NCI-H1436 treated with DMSO at 0.1 percent for 48 hours (cell line): ENCODE measurements at regions not wholly inside any gene's neighbourhood (a gene's known extent, or its start where the extent isn't known, plus 50 kb on each side); places are given as distances from the start of the nearest gene placed in this dataset.
"Not testable (repeated sequence)": the region's sequence is repeated elsewhere in the genome, so short reads cannot be mapped to it uniquely, and the experiment has no call there.

Experiments
- DNase-seq: peaks from one replicate; lab custom pipeline; 2025; lab: John Stamatoyannopoulos, UW

DNA sequence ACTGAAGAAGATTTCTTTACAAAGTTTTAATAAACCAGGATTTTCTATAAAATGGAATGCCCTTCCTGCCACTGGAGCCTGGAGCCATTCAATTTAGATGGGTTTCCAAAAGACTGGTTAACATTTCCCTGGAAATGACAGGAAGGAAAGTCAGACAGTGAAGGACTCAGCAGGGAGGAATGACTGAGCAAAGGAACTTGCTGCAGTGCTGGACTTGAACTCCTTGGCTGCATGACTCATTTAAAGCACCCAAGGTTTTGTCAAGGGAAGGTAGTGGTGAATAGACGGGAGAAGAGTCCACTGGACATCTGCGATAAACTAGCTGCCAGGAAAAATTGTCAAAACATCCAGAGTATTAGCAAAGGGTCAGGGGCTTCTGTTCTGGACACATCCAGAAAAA is 163.8 kb upstream of the SLC28A3 start:
- no peak for DNase-seq

DNA sequence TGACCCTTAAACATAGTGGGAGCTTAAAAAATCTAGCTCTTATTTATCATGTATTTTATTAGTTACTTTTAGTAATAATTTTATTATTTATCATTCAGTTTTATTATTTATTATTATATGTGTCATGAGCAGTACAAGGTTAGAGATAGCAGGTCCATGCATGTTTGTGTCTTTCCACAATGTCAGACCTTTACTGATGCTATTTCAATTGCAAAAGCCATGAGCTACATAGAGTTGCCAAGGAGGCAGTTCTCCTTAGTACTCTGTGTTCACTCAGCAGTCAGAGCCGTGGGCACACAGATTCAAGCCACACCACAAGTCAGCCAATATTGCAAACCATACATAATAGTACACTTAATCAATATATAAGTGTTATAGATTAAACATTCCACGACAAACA is 157.9 kb upstream of the NTRK2 start:
- no peak for DNase-seq

DNA sequence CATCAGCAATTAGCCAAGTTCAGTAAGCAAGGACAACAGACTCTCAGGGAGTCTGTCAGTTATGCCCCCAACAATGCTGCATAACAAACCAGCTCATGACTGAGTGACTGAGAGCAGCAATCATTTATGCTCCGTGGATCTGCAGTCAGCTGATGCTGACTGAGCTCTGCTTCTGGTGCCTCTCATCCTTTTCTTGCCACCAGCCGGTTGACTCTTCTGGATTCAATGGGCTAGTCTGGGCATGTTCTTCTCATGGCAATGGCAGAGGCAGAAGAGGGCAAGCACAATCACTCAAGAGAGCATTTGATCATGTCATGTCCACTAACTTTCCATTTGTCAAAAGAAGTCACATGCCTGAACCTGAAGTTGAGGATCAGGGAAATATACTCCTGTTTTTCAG is 157.0 kb upstream of the NTRK2 start:
- DNase-seq = no peak

DNA sequence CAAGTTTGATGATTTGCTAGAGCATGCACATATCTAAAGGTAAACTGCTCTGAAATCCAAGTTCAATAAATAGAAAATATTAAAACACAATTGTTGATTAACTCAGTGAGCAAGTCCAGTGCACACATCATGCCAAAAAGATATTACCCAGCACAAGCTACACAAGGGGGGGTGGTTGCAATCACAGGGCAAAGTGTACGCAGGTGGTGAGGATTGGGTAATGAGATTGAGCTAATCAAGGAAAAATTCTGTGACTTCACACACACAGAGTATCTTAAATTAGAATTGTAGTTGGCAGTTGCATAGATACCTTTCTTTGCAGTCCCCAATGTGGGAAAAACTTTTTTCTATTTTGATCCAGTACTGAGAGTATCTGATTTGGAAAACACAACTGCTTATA is 156.1 kb upstream of the NTRK2 start:
- DNase-seq = no peak

DNA sequence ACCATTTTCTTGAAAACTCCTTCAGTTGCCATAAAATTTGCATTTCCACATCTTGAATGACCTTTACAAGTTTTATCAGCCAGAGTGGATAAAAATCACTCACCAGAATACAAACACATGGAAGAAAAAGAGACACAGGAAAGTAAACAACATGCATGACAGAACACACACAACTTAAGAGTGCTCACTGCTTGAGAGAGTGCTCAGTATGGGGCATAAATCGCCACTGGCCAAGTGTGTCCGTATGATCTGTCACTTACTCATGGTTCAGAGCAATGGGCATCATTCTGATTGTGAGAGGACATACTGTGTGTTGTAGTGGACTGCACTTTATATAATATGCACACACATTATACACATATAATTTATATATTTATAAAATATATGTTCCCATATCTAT is 155.6 kb upstream of the NTRK2 start:
- no peak for DNase-seq

DNA sequence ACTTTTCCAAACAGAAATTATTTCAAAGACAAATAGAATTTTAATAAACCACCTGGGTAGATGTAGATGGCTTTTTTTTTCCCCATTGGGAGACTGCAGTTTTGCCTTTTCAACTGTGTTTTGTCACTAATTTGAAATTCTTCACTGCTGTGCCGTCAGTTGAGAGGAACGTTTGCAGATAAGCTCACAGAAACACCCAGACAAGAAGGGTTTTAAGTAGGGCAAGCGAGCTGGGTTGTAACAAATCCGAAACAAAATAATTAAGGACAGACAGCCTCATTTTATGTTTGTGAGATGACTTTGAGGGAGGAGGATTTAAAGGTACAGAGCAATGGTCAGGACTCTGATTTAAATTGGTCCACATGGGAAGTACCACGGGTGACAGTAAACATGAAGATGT is 155.1 kb upstream of the NTRK2 start:
- DNase-seq = no peak

DNA sequence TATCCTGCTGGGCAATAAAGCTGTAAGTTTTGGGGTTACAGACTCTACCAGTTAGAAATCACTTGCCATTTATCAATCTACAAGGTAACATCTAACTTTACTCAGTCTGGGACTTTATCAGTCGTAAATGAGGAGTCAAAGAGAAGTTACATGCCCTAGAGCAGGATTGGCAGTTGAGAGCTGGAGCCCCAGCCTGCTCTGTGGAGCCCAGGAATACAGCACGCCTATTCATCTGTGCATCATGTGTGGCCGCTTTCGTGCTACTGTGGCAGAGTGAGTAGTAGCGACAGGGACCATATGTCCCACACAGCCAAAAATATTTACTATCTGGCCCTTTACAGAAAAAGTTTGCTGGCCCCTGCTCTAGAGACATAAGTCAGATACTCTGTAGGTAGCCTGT is 152.5 kb upstream of the NTRK2 start:
- DNase-seq = no peak

DNA sequence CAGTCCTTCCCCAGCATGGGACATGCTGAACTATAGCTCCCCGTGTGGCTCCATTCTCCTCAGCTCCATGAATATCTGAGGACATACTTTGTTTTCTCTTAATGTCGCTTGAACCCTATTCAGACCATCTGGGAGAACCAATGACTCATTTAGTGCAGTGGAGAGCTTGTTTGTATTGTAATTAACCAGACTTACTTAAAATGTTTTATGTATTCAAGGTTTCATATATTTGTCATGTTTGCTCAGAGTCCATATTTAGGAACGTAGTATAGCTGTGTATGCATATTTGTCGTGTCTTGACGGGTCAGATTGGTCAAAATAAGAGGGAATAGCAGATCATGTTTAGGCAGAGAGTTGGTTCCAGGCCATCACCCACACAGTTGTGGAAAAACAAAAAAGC is 150.1 kb upstream of the NTRK2 start:
- DNase-seq = no peak

DNA sequence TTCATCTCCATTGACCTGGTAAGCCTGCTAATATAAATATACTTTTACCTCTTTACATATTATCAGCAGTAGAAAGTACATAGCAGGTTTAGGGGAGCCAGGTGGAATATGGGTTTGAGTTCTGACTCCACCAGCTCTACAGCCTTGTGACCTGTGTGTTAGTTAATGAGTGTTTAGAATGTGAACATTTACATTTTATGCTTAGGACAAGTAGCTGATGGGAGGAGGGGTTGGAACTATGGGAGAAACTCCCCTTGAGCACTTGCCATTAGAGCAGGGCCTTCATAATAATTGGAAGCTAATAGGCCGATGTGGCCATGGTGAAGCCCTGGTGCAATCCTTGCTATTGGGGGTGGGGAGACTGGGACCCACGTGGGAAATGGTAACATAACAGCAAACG is 148.3 kb upstream of the NTRK2 start:
- no peak for DNase-seq

DNA sequence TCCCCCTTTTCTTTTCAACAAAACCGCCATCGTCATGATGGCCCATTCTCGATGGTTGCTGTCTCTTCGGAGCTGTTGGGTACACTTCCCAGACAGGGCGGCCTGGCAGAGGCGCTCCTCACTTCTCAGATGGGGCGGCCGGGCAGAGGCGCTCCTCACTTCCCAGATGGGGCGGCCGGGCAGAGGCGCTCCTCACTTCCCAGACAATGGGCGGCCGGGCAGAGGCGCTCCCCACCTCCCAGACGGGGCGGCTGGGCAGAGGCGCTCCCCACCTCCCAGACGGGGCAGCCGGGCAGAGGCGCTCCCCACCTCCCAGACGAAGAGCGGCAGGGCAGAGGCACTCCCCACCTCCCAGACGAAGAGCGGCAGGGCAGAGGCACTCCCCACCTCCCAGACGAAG is 143.3 kb upstream of the NTRK2 start:
- DNase-seq = not testable (repeated sequence)

DNA sequence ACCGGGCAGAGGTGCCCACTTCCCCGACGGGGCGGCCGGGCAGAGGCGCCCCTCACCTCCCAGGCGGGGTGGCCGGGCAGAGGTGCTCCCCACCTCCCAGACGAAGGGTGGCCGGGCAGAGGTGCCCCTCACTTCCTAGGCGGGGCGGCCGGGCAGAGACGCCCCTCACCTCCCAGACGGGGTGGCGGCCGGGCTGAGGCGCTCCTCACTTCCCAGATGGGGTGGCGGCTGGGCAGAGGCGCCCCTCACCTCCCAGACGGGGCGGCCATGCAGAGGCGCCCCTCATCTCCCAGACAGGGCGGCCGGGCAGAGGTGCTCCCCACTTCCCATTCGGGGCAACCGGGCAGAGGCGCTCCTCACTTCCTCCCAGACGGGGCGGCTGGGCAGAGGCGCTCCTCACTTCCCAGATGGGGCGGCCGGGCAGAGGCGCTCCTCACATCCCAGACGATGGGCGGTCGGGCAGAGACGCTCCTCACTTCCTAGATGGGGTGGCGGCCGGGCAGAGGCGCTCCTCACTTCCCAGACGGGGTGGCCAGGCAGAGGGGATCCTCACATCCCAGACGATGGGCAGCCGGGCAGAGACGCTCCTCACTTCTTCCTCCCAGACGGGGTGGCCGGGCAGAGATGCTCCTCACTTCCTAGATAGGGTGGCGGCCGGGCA is 142.3 kb upstream of the NTRK2 start:
- DNase-seq = not testable (repeated sequence)

DNA sequence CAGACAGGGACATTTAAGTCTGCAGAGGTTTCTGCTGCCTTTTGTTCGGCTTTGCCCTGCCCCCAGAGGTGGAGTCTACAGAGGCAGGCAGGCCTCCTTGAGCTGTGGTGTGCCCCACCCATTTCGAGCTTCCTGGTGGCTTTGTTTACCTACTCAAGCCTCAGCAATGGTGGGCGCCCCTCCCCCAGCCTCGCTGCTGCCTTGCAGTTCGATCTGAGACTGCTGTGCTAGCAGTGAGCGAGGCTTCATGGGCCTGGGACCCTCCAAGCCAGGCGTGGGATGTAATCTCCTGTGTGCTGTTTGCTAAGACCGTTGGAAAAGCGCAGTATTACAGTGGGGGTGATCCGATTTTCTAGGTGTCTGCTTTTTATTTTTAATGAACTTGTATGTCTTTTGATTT is 133.6 kb upstream of the NTRK2 start:
- not testable (repeated sequence) for DNase-seq

DNA sequence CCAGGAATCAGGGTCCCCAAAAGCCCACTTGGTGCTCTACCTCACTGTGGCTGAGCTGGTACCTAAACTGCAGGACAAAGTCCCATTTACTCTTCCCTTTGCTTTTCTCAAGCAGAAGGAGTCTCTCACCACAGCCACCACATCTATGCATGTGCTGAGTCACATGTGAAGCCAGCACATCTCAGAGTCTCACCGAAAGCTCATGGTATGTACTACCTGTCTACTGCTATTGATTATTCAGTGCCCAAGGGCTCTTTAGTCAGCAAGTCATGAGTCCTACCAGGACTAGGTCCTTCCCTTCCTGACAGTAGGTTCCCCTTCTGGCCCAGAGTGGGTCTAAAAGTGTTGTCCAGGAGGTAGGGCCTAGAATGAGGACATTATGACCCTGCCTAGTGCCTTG is 130.7 kb upstream of the NTRK2 start:
- DNase-seq = no peak

DNA sequence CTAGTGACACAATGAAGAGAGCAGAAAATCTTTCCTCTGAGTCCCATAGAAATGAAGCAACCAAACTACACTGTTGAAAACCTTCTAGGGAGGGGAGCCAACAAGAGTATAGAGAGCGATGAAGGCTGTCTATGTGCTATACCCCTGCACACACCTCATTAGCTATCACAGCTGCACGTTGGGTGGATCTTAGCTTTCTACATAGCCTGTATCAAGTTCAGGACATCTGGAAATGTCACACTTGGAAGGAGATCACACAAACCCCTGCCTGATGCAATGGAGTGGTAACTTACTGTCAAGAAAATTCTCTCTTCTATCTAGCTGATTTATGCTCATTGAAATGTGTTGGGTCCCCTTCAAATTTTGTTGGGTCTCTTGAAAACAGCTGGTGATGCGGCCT is 127.0 kb upstream of the NTRK2 start:
- no peak for DNase-seq

DNA sequence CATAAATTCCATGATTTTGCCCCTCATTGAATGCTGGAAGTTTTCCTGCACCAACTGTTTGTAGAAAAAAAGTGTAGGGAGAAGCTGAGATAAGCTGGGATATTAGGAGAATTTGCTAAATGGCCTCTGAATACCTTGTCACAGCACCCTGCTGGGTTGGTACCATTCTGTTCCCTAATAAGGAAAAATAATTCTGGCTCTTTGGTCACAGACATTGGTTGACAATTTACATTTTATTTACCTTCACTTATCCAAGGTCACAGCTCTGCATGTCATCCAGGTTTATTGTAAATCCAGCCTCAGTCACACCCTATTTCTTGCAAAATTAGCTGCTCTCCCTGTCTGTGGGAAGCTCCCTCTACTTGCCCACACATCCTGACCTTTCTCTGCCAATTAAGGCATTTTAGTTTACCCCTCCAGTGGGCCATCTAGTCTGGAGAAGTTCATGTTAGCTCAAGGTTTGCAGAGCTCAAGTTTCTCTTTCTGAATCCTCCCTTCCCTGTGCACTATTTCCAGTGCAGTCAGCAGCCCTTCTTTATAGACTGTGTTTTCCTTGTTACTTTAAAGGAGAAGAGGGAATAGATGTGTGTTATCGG is 115.4 kb upstream of the NTRK2 start:
- DNase-seq = no peak

DNA sequence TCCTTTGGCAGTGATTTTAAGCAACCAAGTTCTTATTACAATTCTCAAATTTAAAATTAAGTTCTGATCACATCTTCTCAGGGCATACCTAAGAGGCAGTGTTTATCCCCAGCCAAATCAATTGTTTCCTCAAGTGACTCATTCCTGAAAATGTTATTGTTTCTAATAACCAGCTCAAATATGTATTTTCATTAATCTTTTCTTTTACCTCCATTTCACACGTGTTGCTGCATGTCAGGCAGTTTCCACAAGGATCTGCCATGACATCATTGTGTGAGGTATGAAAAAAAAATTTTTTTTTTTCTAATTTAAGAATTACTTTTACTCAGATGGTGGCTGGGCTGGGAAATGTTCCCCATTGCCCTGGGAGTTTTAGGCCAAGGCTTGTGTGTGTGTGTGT is 113.0 kb upstream of the NTRK2 start:
- DNase-seq = no peak

DNA sequence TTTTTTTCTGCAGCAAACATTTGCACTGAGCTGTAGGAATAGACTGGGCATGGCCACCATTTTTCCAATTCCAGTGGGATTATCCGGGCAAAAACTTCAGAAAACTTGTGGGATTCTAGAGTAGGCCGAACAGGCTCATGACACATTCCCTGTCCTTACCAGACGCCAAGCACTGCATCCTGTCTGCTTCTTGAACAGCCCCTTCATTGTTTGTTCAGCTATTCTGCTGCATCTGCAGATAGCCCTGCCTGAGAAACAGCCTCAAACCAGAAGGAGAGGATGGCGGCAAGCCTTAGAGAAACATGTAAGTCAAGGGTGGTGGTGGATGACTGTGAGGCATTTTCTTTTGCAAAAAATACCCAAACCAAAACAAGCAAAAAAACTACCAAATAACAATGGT is 111.8 kb upstream of the NTRK2 start:
- no peak for DNase-seq

DNA sequence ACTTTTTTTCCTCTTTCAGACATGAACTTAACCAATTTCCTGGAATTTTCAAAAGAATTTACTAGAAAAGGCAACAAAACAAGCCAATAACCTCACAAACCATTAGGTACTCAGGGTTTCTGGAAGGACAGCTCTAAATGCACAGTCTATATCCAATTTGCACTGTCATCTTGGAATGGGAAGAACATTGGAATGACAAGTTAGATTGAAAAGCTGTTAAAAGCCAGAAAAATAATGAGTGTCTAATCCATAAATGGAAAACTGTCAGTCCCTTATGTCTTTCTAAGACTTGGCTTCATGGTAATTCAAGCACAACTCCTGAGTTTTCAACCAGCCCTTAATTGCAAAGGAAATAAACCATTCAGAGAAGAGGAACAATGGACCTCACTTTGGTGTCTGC is 105.8 kb upstream of the NTRK2 start:
- DNase-seq = no peak

DNA sequence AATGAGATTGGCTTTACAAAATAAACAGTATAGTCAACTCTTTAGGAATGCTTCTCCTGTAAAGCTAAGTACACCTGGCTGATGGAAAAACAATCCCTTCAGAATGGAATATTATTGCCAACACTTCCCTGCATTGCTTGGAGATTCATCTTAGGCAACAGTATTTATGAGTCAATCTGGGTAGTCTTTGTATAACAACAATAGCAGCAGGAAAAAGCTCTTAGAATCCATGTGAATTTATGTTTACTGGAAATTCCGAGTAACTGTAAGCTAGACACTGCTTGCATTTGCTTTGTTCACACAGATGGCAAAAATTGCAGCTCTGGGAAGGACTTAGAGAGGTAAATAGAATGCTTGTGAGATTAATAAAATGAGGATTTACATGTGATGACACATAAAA is 101.7 kb upstream of the NTRK2 start:
- no peak for DNase-seq

DNA sequence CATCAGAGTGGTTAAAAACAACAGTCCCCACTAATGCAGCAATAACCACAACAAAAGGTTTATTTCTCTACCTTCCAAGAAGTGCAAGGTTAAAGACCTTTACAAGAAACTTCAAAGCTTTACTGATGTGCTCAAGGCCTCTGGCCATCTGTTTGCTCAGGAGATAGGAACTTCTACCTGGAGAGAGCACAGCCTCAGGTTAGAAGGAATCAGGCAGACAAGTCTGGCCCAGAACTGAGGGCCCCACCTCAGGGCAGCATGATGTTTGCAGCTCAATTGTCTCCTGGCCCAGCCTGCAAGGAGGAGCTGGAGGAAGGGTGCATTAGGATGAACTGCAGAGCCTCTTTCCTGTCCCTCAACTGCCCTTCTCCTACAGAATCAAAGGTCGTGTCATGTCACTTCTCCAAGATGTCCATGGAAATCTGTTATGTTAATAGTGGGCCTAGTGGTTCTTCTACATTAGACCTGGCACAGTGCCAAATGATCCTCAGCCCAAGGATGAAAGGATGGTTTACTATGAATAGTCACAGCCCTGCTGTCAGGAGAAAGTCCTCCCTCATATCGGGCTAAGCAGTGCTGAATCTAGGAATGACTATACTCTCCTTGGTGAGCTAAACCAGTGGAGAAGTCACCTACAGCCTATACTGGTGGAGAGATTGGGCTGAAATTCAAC is 98.9 kb upstream of the NTRK2 start:
- no peak for DNase-seq

DNA sequence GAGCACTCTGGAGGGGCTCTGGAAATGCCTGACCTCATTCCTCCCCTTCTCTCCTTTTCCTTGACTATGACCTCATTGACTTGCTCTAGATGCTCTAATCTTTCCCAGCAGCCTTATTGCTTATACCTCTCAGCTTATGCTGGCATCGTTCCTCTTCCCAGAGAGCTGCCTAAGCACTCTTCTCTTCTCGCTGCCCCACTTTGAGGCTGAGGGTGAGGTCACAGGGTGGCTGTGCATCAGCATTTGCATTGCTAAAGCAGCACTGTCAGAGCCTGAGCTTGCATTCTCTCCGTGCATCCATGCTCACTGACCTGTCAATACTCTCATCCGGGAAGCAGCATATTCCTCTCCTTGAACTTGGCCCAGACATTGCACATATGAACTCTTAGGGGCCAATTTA is 96.4 kb upstream of the NTRK2 start:
- DNase-seq = no peak

DNA sequence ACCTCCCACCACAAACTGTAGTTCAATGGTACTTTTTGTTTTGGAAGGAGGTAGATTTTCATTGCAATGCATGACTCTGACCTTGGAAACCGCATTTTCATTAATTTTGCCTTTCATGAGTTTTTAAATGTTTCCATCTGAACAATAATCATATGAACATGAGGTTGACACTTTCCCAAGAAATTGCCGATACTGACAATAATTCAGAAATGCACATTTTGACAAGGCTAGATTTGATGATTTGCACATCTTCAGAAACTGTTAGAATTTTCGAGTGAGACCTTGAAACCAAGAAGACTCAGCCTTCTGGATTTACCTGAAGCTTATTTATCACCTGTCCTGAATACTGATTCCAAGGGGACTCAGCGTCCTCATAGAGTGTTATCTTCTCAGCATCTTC is 93.8 kb upstream of the NTRK2 start:
- DNase-seq = no peak

DNA sequence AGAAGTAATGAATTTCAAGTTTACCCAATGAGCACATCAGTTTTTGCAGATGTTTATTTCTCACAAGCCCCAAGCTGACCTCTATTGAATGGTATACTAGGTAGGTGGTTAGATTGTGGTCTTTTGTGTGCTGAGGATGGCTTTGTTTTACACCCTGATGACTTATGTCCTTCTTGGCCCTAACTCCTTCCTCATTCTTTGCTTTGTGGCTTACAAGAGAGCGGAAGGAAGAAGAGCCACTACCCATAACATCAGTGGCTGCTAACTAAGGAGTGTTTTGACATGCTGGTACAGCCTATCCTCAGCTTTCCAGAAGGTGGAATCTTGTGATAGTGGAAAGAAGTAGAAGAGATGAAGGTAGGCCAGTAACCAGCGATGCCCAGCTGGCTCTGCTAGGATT is 85.7 kb upstream of the NTRK2 start:
- DNase-seq = no peak

DNA sequence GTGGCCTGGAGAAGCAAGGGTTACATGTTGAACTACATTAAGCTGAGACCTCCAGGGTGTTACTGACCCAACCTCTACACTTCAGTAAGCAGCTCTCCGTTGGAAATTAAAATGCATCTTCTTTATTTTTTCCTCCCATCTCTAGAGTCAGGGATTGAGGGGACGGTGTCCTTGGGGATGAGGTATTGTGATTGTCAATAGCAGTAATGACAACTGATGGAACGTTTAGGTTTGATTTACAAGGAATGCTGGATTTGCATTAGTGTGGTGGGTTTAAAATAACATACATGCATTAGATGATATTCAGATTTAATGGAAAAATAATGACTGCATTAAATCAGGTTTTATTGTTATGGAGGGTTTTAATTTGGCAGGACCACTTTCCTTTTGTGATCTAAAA is 82.9 kb upstream of the NTRK2 start:
- no peak for DNase-seq
